A549 (cell line): ENCODE measurements at regions not wholly inside any gene's neighbourhood (a gene's known extent, or its start where the extent isn't known, plus 50 kb on each side); places are given as distances from the start of the nearest gene placed in this dataset.

Experiments
- ATAC-seq, 2 experiments: fragments of 200-7000 bp in 1 of 2; fragments of >200 bp in 1 of 2; cut with Nextera tagmentation in 1 of 2; cut with Tn5 transposase in 1 of 2; 3 replicates each; pipeline versions ENCODE4 v1.8.0 to v1.9.1; 2018 to 2020; ENCODE audit warnings: mild to moderate bottlenecking in 1 of 2, moderate library complexity in 1 of 2
- CTCF ChIA-PET: fragments of 300-600 bp; sonication (Branson Sonifier 250); formaldehyde crosslinking; extraction: SDS; loops from one replicate; lab custom pipeline; 2021; ENCODE audit warnings: antibody characterized with exemption, inconsistent platforms; lab: Yijun Ruan, JAX
- POLR2A ChIA-PET: fragments of 350-600 bp; formaldehyde crosslinking; extraction: SDS; loops from one replicate; lab custom pipeline; 2021; ENCODE audit warnings: antibody characterized with exemption, inconsistent platforms; lab: Yijun Ruan, JAX
- DNase-seq, 2 experiments: peaks; one replicate each; pipeline versions ENCODE4 v3.0.0 to v3.0.0-alpha.2; 2011 to 2016; ENCODE audit warnings: low read depth in 1 of 2, low spot score in 1 of 2
- FAIRE-seq: peaks from 2 replicates; lab custom pipeline; 2011; peaks lifted over from hg19 to GRCh38; lab: Jason Lieb, UNC
- H3K27ac ChIP-seq, 2 experiments: fragments of >200 bp; sonication (Bioruptor Twin); formaldehyde crosslinking; 3 replicates each; pipeline ENCODE4 v1.5.1; 2016 to 2017
- H3K4me1 ChIP-seq: fragments of >200 bp; sonication (Bioruptor Twin); formaldehyde crosslinking; 3 replicates; pipeline ENCODE4 v1.6.1; 2016
- H3K4me2 ChIP-seq: fragments of >200 bp; sonication (Bioruptor Twin); formaldehyde crosslinking; 3 replicates; pipeline ENCODE4 v1.6.1; 2016
- H3K4me3 ChIP-seq: fragments of >200 bp; sonication (Bioruptor Twin); formaldehyde crosslinking; 3 replicates; pipeline ENCODE4 v1.5.1; 2016
- H3K9me3 ChIP-seq: fragments of >200 bp; sonication (Bioruptor Twin); formaldehyde crosslinking; 3 replicates; pipeline ENCODE4 v1.6.1; 2016
- BCL3 ChIP-seq: fragments of >200 bp; sonication (Bioruptor Twin); formaldehyde crosslinking; IDR thresholded peaks from 3 replicates; pipeline ENCODE4 v1.6.1; 2016
- BHLHE40 ChIP-seq: IDR thresholded peaks from 2 replicates; pipeline ENCODE4 v1.6.1; 2012; ENCODE audit warnings: low read depth, low read length, inconsistent platforms
- CBX2 ChIP-seq: fragments of 200-600 bp; sonication (generic); IDR thresholded peaks from 2 replicates; pipeline ENCODE4 v1.6.1; 2016; ENCODE audit warnings: low read depth, mild to moderate bottlenecking, borderline replicate concordance
- CBX8 ChIP-seq: fragments of 200-600 bp; sonication (generic); IDR thresholded peaks from 2 replicates; pipeline ENCODE4 v1.6.1; 2016
- CHD4 ChIP-seq: fragments of 200-600 bp; sonication (generic); IDR thresholded peaks from 2 replicates; pipeline ENCODE4 v1.6.1; 2016; ENCODE audit warnings: antibody characterized with exemption, mild to moderate bottlenecking, borderline replicate concordance
- EHMT2 ChIP-seq: fragments of 200-600 bp; sonication (generic); IDR thresholded peaks from 2 replicates; pipeline ENCODE4 v1.6.1; 2016; ENCODE audit warnings: antibody characterized with exemption, low read depth, mild to moderate bottlenecking, moderate library complexity
- ESRRA ChIP-seq: fragments of 150-350 bp; IDR thresholded peaks from 2 replicates; pipeline ENCODE4 v1.6.1; 2014; ENCODE audit warnings: mild to moderate bottlenecking, low read length, borderline replicate concordance
- FOSL2 ChIP-seq, 2 experiments: fragments of 450-650 bp in 1 of 2; fragments of >200 bp in 1 of 2; sonication (Bioruptor Twin) in 1 of 2; formaldehyde crosslinking; IDR thresholded peaks; 2 replicates each; pipeline versions ENCODE4 v1.5.0 to v1.6.1; 2016 to 2020; ENCODE audit warnings: mild to moderate bottlenecking in 1 of 2, moderate library complexity in 1 of 2
- HDAC2 ChIP-seq: fragments of 200-600 bp; sonication (generic); IDR thresholded peaks from 2 replicates; pipeline ENCODE4 v1.6.1; 2016
- HEYL ChIP-seq: fragments of 250-450 bp; sonication (Bioruptor Pico); IDR thresholded peaks from 2 replicates; pipeline ENCODE4 v1.8.0; 2021; ENCODE audit warnings: mild to moderate bottlenecking, moderate library complexity
- HOXA7 ChIP-seq: fragments of 250-450 bp; sonication (Bioruptor Pico); IDR thresholded peaks from 2 replicates; pipeline ENCODE4 v1.5.0; 2020; ENCODE audit warnings: mild to moderate bottlenecking, moderate library complexity
- HOXB5 ChIP-seq: fragments of 250-450 bp; sonication (Bioruptor Pico); IDR thresholded peaks from 2 replicates; pipeline ENCODE4 v1.5.0; 2020; ENCODE audit warnings: mild to moderate bottlenecking, moderate library complexity
- KDM1A ChIP-seq: fragments of 200-600 bp; sonication (generic); IDR thresholded peaks from 2 replicates; pipeline ENCODE4 v1.6.1; 2016; ENCODE audit warnings: low read depth, mild to moderate bottlenecking
- MYC ChIP-seq: IDR thresholded peaks from 2 replicates; pipeline ENCODE4 v1.6.1; 2012; ENCODE audit warnings: mild to moderate bottlenecking, inconsistent platforms, low read length, improper control_type of control experiment, borderline replicate concordance
- NPAS2 ChIP-seq: fragments of 250-450 bp; sonication (Bioruptor Pico); IDR thresholded peaks from 2 replicates; pipeline ENCODE4 v1.8.0; 2022; ENCODE audit warnings: mild to moderate bottlenecking, moderate library complexity, borderline replicate concordance
- PHF8 ChIP-seq: fragments of 200-600 bp; sonication (generic); IDR thresholded peaks from 2 replicates; pipeline ENCODE4 v1.6.1; 2016; ENCODE audit warnings: low read depth, mild to moderate bottlenecking, antibody characterized with exemption, moderate library complexity, borderline replicate concordance
- RCOR1 ChIP-seq: fragments of 150-350 bp; IDR thresholded peaks from 2 replicates; pipeline ENCODE4 v1.6.1; 2014; ENCODE audit warnings: antibody characterized with exemption, low read length, low read depth
- RFX5 ChIP-seq: fragments of 450-650 bp; IDR thresholded peaks from 2 replicates; pipeline ENCODE4 v1.7.1; 2014; ENCODE audit warnings: antibody characterized with exemption, mild to moderate bottlenecking, moderate library complexity
- RNF2 ChIP-seq: fragments of 200-600 bp; sonication (generic); IDR thresholded peaks from 2 replicates; pipeline ENCODE4 v1.6.1; 2016; ENCODE audit warnings: low read depth, mild to moderate bottlenecking, antibody characterized with exemption, moderate library complexity, borderline replicate concordance
- TFCP2L1 ChIP-seq: fragments of 250-450 bp; sonication (Bioruptor Pico); IDR thresholded peaks from 2 replicates; pipeline ENCODE4 v1.5.0; 2021; ENCODE audit warnings: mild to moderate bottlenecking
- USF2 ChIP-seq: fragments of 450-650 bp; IDR thresholded peaks from 2 replicates; pipeline ENCODE4 v1.6.1; 2014; ENCODE audit warnings: antibody characterized with exemption
- ZC3H11A ChIP-seq: fragments of 450-650 bp; IDR thresholded peaks from 2 replicates; pipeline ENCODE4 v1.6.1; 2014; ENCODE audit warnings: antibody characterized with exemption, mild to moderate bottlenecking
- ZFP36 ChIP-seq: fragments of 450-650 bp; IDR thresholded peaks from 2 replicates; pipeline ENCODE4 v1.6.1; 2014; ENCODE audit warnings: borderline replicate concordance; ENCODE audit not compliant: partially characterized antibody
- ZNF302 ChIP-seq: fragments of 250-450 bp; sonication (Bioruptor Pico); IDR thresholded peaks from 2 replicates; pipeline ENCODE4 v1.9.0; 2021; ENCODE audit warnings: inconsistent platforms, mild to moderate bottlenecking, moderate library complexity
- WGBS: methylation state at CpG from one replicate; pipeline ENCODE4 v1.1.6; 2017; ENCODE audit errors: missing lambda C conversion rate; 5-methylcytosine and 5-hydroxymethylcytosine counted together
- TF ChIP-seq, protein P1 (sequence below): IDR thresholded peaks from 2 replicates; pipeline ENCODE4 v1.6.1; 2012

DNA sequence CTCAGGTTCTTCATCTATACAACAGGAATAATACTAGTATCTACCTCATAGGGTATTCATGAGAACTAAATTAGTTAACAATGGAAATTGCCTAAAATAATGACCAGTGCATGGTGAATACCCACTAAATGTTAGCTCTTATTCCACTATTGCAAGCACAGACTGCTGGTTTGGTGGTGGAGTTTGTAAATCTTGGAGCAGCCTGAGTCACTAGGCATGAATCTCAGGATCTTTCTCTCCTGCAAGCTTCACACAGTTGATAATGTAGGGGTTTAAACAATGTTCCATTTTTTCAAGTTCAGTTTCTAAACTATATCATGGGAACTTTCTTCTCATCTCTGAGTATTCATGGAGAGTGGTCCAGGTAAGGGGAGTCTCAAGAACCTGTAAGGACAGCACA, 84.0 kb downstream of the OSR1 start:
- DNase-seq (no peak), ATAC-seq (no peak), FAIRE-seq (no peak)
- POLR2A ChIA-PET: no interaction called here
- TF ChIP-seq MYC (no peak), RCOR1 (no peak), HDAC2 (no peak), USF2 (no peak), CHD4 (no peak), CBX2 (no peak)
- H3K4me3 ChIP-seq: no peak overlapping the region
- no peak overlapping the region for H3K27ac ChIP-seq
- peaks cover 9% of the 10 kb centered on the region; the same call in 1 of the 3 replicates for H3K9me3 ChIP-seq
- H3K4me2 ChIP-seq: no peak overlapping the region
- no peaks in the 10 kb centered on the region for H3K4me1 ChIP-seq
- CTCF ChIA-PET: no interaction called here

GRCh38 chr2:19272941-19273470, 85.4 kb downstream of the OSR1 start:
- H3K4me1 ChIP-seq: no peaks in the 10 kb centered on the region
- no peak for FAIRE-seq
- no peak for TF ChIP-seq HEYL (CRISPR knock-in tag)
- no peak for TF ChIP-seq EHMT2
- no peak for TF ChIP-seq ZFP36
- no peak for TF ChIP-seq CHD4
- TF ChIP-seq, protein P1, sequence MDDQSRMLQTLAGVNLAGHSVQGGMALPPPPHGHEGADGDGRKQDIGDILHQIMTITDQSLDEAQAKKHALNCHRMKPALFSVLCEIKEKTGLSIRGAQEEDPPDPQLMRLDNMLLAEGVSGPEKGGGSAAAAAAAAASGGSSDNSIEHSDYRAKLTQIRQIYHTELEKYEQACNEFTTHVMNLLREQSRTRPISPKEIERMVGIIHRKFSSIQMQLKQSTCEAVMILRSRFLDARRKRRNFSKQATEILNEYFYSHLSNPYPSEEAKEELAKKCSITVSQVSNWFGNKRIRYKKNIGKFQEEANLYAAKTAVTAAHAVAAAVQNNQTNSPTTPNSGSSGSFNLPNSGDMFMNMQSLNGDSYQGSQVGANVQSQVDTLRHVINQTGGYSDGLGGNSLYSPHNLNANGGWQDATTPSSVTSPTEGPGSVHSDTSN: no peak
- no peak for TF ChIP-seq FOSL2 (IDR thresholded peaks at IDR 0.05)
- no peak for TF ChIP-seq FOSL2 (CRISPR knock-in tag; IDR thresholded peaks at IDR 0.05)
- no peak for TF ChIP-seq CBX8
- TF ChIP-seq ZC3H11A: no peak
- TF ChIP-seq TFCP2L1 (CRISPR knock-in tag): no peak
- TF ChIP-seq BHLHE40: no peak
- no peak for TF ChIP-seq RCOR1
- TF ChIP-seq RFX5: no peak
- no peak for TF ChIP-seq HOXB5 (CRISPR knock-in tag)
- no peak for TF ChIP-seq PHF8
- no peak for TF ChIP-seq ZNF302 (CRISPR knock-in tag)
- TF ChIP-seq RNF2: no peak
- H3K4me3 ChIP-seq: no peak overlapping the region
- no peak for DNase-seq
- ATAC-seq: no peak
- ChIA-PET POLR2A (no interaction called here), CTCF (no interaction called here)
- H3K27ac ChIP-seq: no peak overlapping the region
- WGBS: 81% methylated on average over 1 of the region's 1 CpG
- no peak overlapping the region for H3K4me2 ChIP-seq
- H3K9me3 ChIP-seq: no peaks in the 10 kb centered on the region

GRCh38 chr2:19272039-19272438, 86.4 kb downstream of the OSR1 start:
- 67% methylated on average over 4 of the region's 4 CpGs for WGBS
- no peaks in the 10 kb centered on the region for H3K9me3 ChIP-seq
- no peak overlapping the region for H3K4me3 ChIP-seq
- TF ChIP-seq KDM1A (no peak), HOXA7 (CRISPR knock-in tag) (no peak), ESRRA (no peak), ZFP36 (no peak), BCL3 (no peak), PHF8 (no peak), NPAS2 (CRISPR knock-in tag) (no peak)
- H3K4me2 ChIP-seq: no peak overlapping the region
- FAIRE-seq (no peak), DNase-seq (no peak), ATAC-seq (no peak)
- no peaks in the 10 kb centered on the region for H3K4me1 ChIP-seq
- ChIA-PET CTCF (no interaction called here), POLR2A (no interaction called here)
- H3K27ac ChIP-seq: no peak overlapping the region
